GM23248 (cell line): ENCODE measurements at regions not wholly inside any gene's neighbourhood (a gene's known extent, or its start where the extent isn't known, plus 50 kb on each side); places are given as distances from the start of the nearest gene placed in this dataset.

Experiments used
- DNase-seq: peaks from one replicate; pipeline ENCODE4 v3.0.0-alpha.2; 2015
- H2AFZ ChIP-seq: fragments of 200-600 bp; sonication (generic); 2 replicates; pipeline ENCODE4 v1.6.1; 2016; ENCODE audit warnings: antibody characterized with exemption
- H3F3A ChIP-seq: fragments of 200-600 bp; sonication (generic); 2 replicates; pipeline ENCODE4 v1.6.1; 2016; ENCODE audit warnings: mild to moderate bottlenecking, antibody characterized with exemption, mixed run types; ENCODE audit not compliant: insufficient read depth
- H3K27ac ChIP-seq: fragments of 200-600 bp; sonication (generic); 2 replicates; pipeline ENCODE4 v1.5.1; 2016; ENCODE audit warnings: mild to moderate bottlenecking
- H3K27me3 ChIP-seq: fragments of 200-600 bp; sonication (generic); replicated peaks from 2 replicates; pipeline ENCODE4 v1.6.1; 2016; ENCODE audit warnings: mild to moderate bottlenecking; ENCODE audit not compliant: insufficient read depth
- H3K36me3 ChIP-seq: fragments of 200-600 bp; sonication (generic); 2 replicates; pipeline ENCODE4 v1.6.1; 2016; ENCODE audit warnings: low read depth, mild to moderate bottlenecking
- H3K4me1 ChIP-seq: fragments of 200-600 bp; sonication (generic); 2 replicates; pipeline ENCODE4 v1.6.1; 2016; ENCODE audit warnings: mild to moderate bottlenecking; ENCODE audit not compliant: insufficient read depth
- H3K4me2 ChIP-seq: fragments of 200-600 bp; sonication (generic); one replicate; pipeline ENCODE4 v1.6.1; 2016; ENCODE audit warnings: mild to moderate bottlenecking; ENCODE audit not compliant: unreplicated experiment
- H3K4me3 ChIP-seq: fragments of 200-600 bp; sonication (generic); 2 replicates; pipeline ENCODE4 v1.5.1; 2016; ENCODE audit warnings: mild to moderate bottlenecking
- H3K79me2 ChIP-seq: fragments of 200-600 bp; sonication (generic); 2 replicates; pipeline ENCODE4 v1.6.1; 2016; ENCODE audit warnings: mild to moderate bottlenecking; ENCODE audit not compliant: insufficient read depth
- H3K9ac ChIP-seq: fragments of 200-600 bp; sonication (generic); 2 replicates; pipeline ENCODE4 v1.6.1; 2016; ENCODE audit warnings: mild to moderate bottlenecking
- H3K9me2 ChIP-seq: fragments of 200-600 bp; sonication (generic); 2 replicates; pipeline ENCODE4 v1.6.1; 2016; ENCODE audit warnings: mixed run types, mild to moderate bottlenecking, moderate library complexity; ENCODE audit not compliant: insufficient read depth
- H3K9me3 ChIP-seq: fragments of 200-600 bp; sonication (generic); one replicate; pipeline ENCODE4 v1.6.1; 2017; ENCODE audit warnings: low read depth
- H4K20me1 ChIP-seq: fragments of 200-600 bp; sonication (generic); 2 replicates; pipeline ENCODE4 v1.6.0; 2016; ENCODE audit not compliant: insufficient read depth
- EZH2 ChIP-seq: fragments of 200-600 bp; sonication (generic); IDR thresholded peaks from 2 replicates; pipeline ENCODE4 v1.6.1; 2018; ENCODE audit warnings: antibody characterized with exemption, mild to moderate bottlenecking; ENCODE audit not compliant: insufficient read depth, poor library complexity, severe bottlenecking
- EZH2phosphoT487 ChIP-seq: fragments of 200-600 bp; sonication (generic); IDR thresholded peaks from 2 replicates; pipeline ENCODE4 v1.6.1; 2018; ENCODE audit warnings: antibody characterized with exemption, moderate library complexity, mild to moderate bottlenecking, low read depth; ENCODE audit not compliant: insufficient read depth
- WGBS, 2 experiments: methylation state at CpG; one replicate each; pipeline ENCODE4 v1.1.6; 2015 to 2017; ENCODE audit warnings: low lambda C conversion rate in 2 of 2, low coverage in 1 of 2; ENCODE audit errors: missing lambda C conversion rate in 2 of 2; 5-methylcytosine and 5-hydroxymethylcytosine counted together
- in situ Hi-C: fragments of 300-500 bp; cut with MboI; formaldehyde crosslinking; loops from 2 replicates; pipeline ENCODE4 v1.15.0; 2020

DNA sequence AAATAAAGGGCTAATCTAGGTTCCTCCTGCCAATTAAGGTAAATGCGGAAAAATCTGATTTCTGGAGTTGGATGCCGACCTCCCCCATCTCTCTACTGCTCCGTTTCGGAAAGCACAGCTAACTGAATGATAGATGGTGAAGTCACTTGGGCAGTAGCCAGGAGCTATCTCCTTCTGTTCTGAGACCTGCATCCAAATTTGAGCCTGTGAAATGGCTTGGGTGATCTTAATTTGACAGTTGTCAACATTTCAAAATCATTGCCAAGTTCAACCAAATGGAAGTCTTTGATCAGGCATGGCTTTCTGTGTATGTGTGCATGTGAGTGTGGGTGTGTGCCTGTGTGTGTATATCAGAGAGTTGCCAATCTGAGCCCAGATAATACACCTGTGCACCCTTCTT, 217.2 kb downstream of the ZNF516 start:
- DNase-seq = no peak
- H3K27ac ChIP-seq = no peak overlapping the region
- no peaks in the 10 kb centered on the region for H3K9me3 ChIP-seq
- H3K9me2 ChIP-seq = no peaks in the 10 kb centered on the region
- no peaks in the 10 kb centered on the region for H3K4me1 ChIP-seq
- no peak overlapping the region for H3K4me2 ChIP-seq
- no peak overlapping the region for H3K9ac ChIP-seq
- H3K79me2 ChIP-seq = no peaks in the 10 kb centered on the region
- no peaks in the 10 kb centered on the region for H3K36me3 ChIP-seq
- WGBS, 2 experiments = 61 to 62% methylated on average over 4 of the region's 4 CpGs
- no peak overlapping the region for H3K4me3 ChIP-seq
- no peaks in the 10 kb centered on the region for H3F3A ChIP-seq
- TF ChIP-seq EZH2phosphoT487 = no peak
- no peak for TF ChIP-seq EZH2
- no peaks in the 10 kb centered on the region for H4K20me1 ChIP-seq
- no peak overlapping the region for H2AFZ ChIP-seq
- in situ Hi-C loops = no loop called here
- no peaks in the 10 kb centered on the region for H3K27me3 ChIP-seq

DNA sequence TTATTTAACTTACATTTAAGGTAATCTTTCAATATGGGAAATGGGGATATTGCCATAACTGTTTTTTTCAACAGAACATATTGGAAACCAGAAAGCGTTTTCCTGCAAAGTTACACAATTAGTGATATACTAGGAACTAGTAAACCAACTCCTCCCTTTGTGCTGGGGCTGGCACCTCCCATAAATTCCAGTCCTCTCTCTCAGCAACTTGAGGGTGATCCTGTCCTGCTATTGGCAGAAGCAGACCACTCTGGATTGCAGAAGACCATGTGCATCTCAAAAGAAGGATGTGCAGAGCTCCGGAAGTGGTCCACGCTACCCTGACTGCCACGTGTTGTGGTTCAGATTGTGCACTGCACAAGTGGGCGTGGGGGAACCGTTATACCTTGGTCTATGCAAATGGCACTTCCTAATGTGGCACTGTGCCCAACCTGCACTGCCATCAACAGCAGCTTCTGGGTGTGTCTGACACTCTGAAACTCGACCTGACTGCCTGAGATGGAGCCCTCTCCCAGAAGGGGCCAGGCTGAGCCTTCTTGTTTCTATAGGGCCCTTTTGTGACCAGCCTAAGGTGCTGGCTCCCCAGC, 219.2 kb downstream of the ZNF516 start:
- Histone ChIP-seq H3K36me3 (no peaks in the 10 kb centered on the region), H3K79me2 (no peaks in the 10 kb centered on the region), H3F3A (no peaks in the 10 kb centered on the region), H3K9me2 (no peaks in the 10 kb centered on the region), H2AFZ (no peak overlapping the region), H4K20me1 (no peaks in the 10 kb centered on the region), H3K9ac (no peak overlapping the region), H3K27ac (no peak overlapping the region), H3K9me3 (no peaks in the 10 kb centered on the region), H3K4me1 (no peaks in the 10 kb centered on the region), H3K4me3 (no peak overlapping the region), H3K4me2 (no peak overlapping the region), H3K27me3 (no peaks in the 10 kb centered on the region)
- WGBS, 2 experiments = 34 to 40% methylated on average over 7 of the region's 7 CpGs
- in situ Hi-C loops = no loop called here
- TF ChIP-seq EZH2 (no peak), EZH2phosphoT487 (no peak)
- peak; percentile 25 for DNase-seq

- no peaks in the 10 kb centered on the region for H3K36me3 ChIP-seq
- H3K79me2 ChIP-seq = no peaks in the 10 kb centered on the region
- H3K4me2 ChIP-seq = no peak overlapping the region
- no peaks in the 10 kb centered on the region for H3K4me1 ChIP-seq
- WGBS, 2 experiments = 29% methylated on average over 19 of the region's 19 CpGs
- H3K9me3 ChIP-seq = no peaks in the 10 kb centered on the region
- H3K9ac ChIP-seq = no peak overlapping the region
- no peak overlapping the region for H2AFZ ChIP-seq
- no peak for DNase-seq
- H3F3A ChIP-seq = no peaks in the 10 kb centered on the region
- H3K9me2 ChIP-seq = no peaks in the 10 kb centered on the region
- no peak for TF ChIP-seq EZH2
- no peak for TF ChIP-seq EZH2phosphoT487
- no peaks in the 10 kb centered on the region for H4K20me1 ChIP-seq
- in situ Hi-C loops = loop anchor here (25.0 kb wide), 1 partner anchor 1612 kb away; no protein-coding TSS in a partner anchor
- no peak overlapping the region for H3K4me3 ChIP-seq
- H3K27ac ChIP-seq = no peak overlapping the region
- H3K27me3 ChIP-seq = no peaks in the 10 kb centered on the region
Measured at GRCh38 chr18:76274468-76275289, 220.4 kb downstream of the ZNF516 start.

- H3K27ac ChIP-seq = no peak overlapping the region
- H3K27me3 ChIP-seq = no peaks in the 10 kb centered on the region
- in situ Hi-C loops = loop anchor here (25.0 kb wide), 1 partner anchor 1612 kb away; no protein-coding TSS in a partner anchor
- no peaks in the 10 kb centered on the region for H3K9me2 ChIP-seq
- no peak for DNase-seq
- no peak overlapping the region for H3K9ac ChIP-seq
- H3K9me3 ChIP-seq = no peaks in the 10 kb centered on the region
- no peaks in the 10 kb centered on the region for H3K36me3 ChIP-seq
- H3F3A ChIP-seq = no peaks in the 10 kb centered on the region
- no peaks in the 10 kb centered on the region for H4K20me1 ChIP-seq
- H3K79me2 ChIP-seq = no peaks in the 10 kb centered on the region
- H2AFZ ChIP-seq = no peak overlapping the region
- H3K4me3 ChIP-seq = no peak overlapping the region
- H3K4me2 ChIP-seq = no peak overlapping the region
- no peak for TF ChIP-seq EZH2phosphoT487
- no peak for TF ChIP-seq EZH2
- no peaks in the 10 kb centered on the region for H3K4me1 ChIP-seq
- WGBS, 2 experiments = 70 to 74% methylated on average over 6 of the region's 6 CpGs
Measured at GRCh38 chr18:76273956-76274355, 221.1 kb downstream of the ZNF516 start.
